HG03135 (cell line): ENCODE measurements at regions not wholly inside any gene's neighbourhood (a gene's known extent, or its start where the extent isn't known, plus 50 kb on each side); places are given as distances from the start of the nearest gene placed in this dataset.
"Not testable (repeated sequence)": the region's sequence is repeated elsewhere in the genome, so short reads cannot be mapped to it uniquely, and the experiment has no call there.

Experiments used
- ATAC-seq: cut with Tn5 transposase; IDR thresholded peaks from one replicate; pipeline ENCODE4 v1.9.1; 2021; ENCODE audit warnings: mild to moderate bottlenecking, moderate library complexity; ENCODE audit not compliant: unreplicated experiment

DNA sequence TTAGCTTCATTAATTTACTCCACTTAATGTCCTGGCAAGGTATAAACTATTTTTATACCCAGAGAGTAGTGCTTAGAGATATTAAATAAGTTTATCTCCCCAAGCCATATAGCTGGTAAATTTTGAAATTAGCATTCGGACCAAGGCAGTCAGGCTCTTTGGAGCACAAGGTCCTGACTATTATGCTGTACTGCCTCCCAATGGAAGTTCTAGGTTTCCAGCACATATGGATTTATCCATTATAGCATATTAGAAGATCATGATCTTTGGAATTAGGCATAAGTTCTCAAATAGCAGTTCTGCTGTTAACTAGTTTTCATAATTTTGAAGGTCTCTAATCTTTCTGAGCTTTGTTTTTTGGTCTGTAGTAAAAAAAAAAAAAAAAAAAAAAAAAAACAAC lies 835.3 kb upstream of the EPHA7 start:
- no peak for ATAC-seq

DNA sequence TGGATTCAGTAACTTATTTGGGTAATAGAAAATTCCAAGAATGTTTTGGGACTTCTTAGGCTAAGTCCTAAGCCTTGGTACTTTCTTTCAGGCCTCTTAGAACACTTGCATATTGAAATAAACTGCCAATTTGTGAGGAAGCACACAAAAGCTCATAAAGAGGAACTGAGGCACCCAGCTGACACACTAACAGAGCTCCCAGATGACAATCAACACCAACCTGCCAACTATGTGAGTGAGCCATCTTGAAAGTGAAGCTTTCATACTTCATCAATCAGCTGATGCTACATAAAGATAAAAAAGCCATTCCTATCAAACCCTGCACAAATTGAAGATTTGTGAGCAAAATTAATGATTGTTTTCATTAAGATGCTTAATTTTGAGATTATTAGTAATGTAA lies 832.5 kb upstream of the EPHA7 start:
- ATAC-seq, result no peak

DNA sequence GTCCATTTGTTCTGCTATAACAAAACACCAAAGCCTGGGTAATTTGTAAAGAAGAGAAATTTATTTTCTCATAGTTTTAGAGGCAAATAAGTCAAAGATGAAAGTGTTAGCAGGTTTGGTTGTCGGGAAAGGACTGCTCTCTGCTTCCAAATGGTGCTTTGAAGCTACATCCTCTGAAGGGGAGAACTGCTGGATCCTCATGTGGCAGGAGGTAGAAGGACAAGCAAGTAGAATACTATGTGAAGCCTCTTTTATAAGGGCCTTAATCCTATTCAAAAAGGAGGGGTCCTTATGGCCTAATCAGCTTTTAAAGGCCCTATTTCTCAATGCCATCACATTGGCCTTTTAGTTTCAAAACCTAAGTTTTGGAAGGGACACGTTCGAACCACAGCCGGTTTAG lies 826.0 kb upstream of the EPHA7 start:
- no peak for ATAC-seq

DNA sequence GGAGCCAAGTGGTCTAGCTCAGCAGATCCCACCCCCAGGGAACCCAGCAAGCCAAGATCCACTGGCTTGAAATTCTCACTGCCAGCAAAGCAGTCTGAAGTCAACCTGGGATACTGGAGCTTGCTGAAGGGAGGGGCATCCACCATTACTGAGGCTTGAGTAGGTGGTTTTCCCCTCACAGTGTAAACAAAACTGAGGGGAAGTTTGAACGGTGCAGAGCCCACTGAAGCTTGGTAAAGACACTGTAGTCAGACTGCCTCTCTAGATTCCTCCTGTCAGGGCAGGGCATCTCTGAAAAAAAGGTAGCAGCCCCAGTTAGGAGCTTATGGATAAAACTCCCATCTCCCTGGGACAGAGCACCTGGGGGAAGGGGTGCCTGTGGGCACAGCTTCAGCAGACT lies 819.5 kb upstream of the EPHA7 start:
- no peak for ATAC-seq

DNA sequence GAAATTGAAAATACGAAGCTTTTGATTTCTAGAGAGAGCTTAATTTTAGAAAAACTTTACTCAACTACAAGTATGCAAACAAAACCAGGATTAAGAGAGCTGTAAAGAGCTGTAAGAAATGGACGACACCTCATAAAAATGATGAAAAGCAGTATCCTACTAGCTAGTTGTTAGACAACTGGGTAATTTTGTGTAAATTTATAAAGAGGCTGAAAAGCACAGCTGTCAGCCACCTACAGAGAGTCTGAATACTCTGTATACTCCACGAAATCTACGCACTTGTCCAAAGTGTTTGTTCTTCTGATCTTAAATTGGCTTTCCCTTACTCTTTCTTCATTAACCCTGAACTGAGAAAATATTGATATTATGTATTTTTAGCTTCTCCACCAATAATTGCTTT lies 808.4 kb upstream of the EPHA7 start:
- ATAC-seq, result no peak

DNA sequence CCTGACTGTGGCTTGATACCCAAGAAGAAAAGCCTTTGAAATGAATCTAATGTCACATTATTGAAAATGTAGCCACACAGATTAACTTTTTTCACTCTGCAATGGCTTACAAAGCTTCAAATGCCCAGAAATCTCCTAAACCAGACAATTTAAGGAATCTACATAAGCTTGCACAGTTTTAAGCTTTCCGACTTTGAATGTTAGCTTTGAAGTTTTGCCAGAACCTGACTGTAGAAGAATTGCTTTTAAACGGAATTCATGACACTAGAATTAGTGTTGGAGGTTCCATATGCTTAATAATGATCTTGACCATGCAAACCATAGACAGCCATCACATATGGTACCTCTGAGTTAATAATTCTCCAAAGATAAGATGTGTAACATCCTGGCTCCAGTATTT lies 798.5 kb upstream of the EPHA7 start:
- no peak for ATAC-seq

DNA sequence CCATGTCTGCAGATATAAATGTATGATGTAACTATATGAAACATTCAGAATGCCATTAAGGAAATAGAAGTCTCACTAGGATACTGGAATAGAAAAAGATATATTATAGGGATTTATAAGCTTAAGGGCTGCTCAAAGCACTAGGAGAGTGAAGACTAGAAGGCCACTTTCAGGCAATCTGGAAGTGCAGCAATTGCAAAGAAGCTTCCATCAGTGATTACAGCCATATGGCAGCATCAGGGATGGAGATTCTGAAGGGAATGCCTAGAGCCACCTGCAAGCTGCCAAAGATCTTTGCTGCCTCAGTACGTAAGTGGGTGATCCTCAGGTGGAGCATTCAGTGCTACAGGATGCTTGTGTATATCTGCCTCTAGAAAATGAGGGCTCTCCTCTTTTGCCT lies 796.2 kb upstream of the EPHA7 start:
- no peak for ATAC-seq

DNA sequence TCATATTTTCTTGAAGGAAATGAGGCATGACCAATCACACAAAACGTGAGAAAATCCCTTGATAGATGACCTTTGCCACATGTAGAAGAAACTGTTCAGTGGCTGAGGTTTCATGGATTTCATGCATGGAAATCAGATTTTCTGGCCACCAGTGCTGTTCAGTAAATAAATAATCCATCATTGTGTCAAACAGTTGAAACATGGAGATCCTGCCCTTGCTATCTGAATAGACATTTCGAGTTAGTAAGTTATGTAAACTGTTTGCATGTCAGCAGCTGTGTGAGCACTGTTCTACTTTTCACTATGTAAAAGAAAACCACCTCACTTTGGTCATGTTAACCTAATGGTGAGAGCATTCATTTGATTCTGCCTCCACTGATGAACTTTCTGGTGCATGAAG lies 793.9 kb upstream of the EPHA7 start:
- ATAC-seq, result no peak

DNA sequence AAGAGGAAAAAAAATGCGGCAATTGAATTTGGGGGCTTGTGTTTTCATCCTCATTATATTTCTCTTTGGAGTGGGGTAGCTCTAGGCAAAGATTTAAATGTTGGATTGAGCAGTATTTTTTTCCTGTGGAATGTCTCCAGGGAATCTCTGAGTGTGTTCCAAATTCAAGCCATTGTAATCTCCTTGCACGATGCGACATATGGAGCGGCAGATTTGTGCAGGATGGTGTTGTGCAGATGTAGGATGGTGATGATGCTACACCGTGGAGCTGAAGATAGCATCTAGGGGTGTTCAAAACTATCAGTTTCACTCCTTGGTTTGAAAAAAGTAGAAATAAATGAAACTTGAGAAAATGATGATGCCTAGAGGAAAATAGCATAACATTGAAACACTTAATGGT lies 777.5 kb upstream of the EPHA7 start:
- ATAC-seq, result no peak

DNA sequence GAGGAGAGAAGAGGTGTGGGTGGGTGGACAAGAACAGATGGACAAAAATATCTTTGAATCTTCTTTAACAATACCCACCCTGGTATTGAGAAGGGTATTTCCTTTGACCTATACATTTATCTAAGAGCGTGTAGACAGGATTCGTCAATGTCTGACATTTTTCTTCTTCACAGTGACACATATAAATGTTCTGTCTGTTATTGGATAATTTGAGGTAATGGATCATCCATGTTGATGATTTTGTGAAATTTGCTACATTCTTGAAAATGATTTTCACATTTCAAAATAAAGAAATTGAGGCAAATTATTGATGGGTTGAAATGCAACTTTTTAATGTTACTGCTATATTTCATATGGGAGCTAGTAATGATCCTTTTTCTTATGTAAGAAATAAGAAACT lies 770.7 kb upstream of the EPHA7 start:
- ATAC-seq, result no peak

DNA sequence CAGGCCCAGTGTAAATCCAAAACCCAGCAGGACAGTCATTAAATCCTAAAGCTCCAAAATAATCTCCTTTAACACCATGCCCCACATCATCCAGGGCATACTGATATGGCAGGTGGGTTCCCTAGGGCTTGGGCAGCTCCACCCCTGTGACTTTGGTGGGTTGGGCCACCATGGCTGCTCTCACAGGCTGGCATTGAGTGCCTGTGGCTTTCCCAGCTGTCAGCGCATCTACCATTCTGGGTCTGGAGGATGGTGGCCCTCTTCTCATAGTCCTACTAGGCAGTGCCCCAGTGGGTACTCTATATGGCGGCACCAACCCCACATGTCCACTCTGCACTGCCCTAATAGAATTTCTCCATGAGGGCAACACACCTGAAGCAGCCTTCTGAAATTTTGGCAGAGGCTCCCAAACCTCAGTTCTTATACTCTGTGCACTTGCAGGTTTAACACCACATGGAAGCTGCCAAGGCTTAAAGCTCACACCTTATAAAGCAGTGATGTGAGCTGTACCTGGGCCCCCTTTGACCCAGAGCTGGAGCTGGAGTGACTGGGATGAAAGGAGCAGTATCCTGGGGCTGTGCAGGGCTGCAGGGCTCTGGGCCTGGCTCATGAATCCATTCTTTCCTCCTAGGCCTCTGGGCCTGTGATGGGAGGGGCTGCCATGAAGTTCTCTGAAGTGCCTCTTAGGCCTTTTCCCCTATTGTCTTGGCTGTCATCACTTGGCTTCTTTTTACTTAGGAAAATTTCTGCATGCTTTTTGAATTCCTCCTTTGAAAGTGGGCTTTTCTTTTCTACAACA lies 765.5 kb upstream of the EPHA7 start:
- ATAC-seq, result no peak

DNA sequence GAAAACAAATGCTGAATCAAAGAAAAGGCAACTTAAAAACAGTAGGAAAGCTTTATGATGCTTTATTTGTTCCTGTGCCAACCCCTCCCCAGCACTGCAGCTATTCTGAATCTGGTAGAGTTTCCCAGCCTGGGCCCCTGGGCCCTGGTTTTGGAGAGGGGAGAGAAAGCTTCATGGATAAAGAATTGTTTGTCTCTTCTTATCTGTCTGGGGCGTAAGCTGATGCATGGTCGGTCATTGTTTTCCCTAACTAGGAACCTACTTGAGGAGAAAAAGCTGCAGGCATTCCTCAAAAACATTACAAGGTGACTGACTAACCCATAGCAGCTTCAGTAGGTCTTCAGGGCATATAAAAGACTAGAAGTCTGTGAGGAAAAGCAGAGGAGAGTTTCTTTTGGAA lies 758.1 kb upstream of the EPHA7 start:
- no peak for ATAC-seq

DNA sequence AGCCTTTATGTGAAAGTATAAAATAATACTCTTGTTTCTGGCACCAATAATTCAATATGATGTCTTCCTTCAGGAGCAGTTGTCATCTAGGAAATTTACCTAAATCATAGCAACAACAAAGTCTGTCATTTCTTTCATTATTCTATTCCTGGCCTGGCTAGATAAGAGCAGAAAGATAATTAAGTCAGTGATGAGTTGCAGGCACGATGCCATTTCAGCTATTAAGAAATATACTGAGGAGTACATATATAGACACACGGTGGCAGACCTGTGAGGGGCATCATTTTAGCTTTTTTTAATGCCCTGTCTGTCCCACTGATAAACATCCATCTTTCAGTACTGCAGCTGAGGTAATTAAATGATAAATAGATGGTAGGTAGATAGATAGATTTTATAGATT lies 756.1 kb upstream of the EPHA7 start:
- ATAC-seq, result no peak

DNA sequence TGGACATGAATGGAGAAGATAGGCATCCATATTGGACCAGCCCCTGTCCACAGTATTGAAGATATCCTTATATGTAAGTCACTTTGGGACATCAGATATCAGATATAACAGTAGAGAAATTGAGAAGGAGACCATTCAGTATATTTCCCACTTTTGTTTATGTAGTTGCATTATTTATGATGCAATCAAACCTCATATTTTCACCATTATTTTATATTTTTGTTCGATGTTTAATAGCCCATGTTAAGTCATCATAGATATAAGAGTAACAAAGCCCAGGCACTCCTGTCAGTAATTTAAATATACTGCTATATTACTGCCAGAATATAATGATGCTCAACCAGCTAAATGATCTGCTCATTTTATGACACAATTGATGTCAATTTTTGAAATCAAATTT lies 744.5 kb upstream of the EPHA7 start:
- no peak for ATAC-seq

DNA sequence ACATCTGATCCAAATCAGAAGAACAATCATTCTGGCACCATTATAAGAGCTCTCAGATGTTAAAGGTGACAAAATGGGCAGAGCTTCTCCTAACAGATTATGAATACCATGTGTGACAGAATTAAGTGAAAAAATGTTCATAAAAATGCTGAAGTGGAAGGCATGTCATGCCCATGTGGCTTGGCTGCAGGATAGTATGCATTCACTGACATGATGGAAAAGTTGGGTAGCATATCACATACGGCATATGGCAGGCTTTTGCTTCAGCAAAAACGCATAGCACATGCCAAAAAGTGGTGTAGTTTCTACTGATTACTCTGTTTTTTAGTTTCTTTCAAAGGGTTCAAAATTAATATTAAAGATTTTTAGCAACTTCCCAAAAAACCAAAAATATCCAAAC lies 731.5 kb upstream of the EPHA7 start:
- no peak for ATAC-seq

DNA sequence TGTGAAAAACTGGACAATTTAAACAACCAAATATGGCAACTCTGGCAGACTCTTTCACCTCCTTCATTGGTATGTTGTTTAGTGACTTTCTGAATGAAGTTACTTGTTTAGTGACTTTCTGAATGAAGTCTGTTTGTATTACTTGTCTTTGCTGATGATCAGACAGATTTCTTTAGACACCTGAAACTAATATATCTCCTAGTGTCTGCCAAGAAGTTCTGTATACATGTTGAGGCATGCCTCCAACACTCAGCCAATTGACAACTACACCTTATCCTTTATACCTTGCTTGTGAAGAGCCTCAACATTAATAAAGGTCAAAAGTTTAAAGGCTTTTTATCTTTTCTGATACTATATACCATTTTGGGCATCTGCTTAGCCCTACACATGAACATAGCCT lies 725.4 kb upstream of the EPHA7 start:
- ATAC-seq, result no peak

DNA sequence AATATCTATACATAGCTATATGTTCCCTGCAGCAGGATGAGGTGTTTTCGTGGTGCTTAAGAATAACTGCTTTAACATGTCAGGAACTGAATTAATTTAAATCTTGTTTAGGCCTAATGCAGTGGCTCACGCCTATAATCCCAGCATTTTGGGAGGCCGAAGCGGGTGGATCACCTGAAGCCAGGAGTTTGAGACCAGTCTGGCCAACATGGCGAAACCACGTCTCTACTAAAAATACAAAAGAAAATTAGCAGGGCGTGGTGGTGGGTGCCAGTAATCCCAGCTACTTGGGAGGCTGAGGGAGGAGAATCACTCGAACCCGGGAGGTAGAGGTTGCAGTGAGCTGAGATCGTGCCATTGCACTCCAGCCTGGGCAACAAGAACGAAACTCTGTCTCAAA lies 717.8 kb upstream of the EPHA7 start:
- not testable (repeated sequence) for ATAC-seq

DNA sequence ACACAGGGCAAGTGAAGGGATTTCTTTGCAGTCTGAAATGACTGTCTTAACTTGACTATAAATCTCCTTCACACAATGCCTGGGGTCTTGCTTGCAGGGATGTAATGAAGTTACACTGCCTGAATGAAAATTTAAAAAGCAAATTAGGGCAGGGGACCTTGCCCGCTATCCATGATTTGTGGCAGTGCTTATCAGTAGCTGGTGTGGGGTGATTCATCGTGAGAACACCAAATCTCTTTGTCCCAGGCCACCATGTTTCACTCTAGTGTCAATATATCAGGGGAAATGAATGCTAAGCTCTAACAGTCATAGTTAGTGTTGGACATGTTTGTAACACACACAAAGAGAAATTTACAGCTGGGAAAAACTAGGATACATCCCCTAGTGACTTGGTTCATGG lies 713.7 kb upstream of the EPHA7 start:
- no peak for ATAC-seq

DNA sequence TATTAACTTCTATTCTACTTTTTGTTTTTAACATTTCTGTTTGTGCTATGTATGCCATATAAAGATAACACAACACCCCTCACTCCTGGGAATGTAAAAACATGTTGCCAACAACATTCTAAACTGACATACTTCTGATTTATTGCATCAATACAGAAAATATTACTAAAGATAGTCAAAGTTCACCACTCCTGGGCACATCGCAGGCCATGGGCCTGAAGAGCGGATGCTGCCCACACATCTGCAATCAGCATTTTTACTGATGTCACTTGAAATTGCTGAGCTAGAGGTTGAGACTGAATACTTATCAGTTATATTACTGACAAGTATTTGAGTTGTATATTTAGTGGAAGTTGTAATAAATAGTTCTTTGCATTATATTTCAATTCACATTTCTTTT lies 711.9 kb upstream of the EPHA7 start:
- no peak for ATAC-seq

DNA sequence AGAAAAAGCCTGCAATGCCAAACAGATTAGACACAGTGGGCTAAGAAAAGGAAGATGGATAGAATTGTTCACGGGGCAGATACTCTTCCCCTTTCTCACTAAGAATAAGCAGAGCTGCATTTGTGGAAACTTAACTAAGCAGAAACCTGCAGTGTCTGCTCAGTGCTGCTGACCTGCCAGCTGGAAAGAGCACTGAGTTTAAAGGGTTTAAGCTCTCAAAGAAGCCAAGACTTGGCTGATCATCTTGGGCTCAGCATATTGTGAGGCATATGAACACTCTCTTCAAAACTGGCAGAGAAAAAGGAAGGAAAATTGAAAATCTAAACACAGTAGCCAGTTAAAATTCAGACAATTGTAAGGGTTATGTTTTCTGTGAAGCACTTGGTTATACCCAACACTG lies 711.1 kb upstream of the EPHA7 start:
- ATAC-seq, result no peak

DNA sequence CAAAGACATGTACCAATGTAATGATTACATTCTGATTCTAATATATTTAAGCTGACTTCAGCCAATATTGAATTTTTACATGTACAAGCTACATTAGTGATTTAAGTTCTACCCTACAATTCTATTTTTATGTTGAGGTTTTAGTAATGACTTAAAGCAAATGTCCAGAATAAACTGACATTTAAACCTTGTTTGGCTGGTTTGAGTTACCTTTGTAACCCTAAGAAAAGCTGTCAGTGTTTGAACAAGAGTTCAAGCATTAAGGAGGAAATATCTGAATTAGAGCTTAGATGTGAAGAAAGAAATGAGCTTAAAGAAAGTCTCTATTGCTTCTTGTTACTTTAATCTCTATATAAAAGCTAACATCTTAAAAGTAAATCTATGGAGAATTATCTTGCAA lies 710.6 kb upstream of the EPHA7 start:
- ATAC-seq, result no peak

DNA sequence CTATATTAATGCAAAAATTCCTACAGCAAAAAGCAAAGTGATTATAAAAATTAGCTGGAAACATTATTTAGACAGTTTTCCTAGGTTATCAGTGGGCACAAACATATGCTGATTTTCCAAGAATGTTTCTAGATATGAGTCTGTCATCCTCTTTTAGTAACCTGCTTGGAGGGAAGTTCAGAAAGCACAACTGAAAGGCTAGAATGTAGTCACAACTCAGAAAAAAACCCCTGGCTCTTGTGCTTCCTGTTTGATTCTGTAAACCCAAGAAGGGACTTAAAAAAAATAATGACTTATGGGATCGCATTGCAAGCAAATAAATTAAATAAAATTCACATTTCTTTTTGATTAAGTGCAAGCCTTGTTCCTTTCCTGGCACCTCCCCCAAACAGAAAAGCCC lies 708.4 kb upstream of the EPHA7 start:
- ATAC-seq, result no peak

DNA sequence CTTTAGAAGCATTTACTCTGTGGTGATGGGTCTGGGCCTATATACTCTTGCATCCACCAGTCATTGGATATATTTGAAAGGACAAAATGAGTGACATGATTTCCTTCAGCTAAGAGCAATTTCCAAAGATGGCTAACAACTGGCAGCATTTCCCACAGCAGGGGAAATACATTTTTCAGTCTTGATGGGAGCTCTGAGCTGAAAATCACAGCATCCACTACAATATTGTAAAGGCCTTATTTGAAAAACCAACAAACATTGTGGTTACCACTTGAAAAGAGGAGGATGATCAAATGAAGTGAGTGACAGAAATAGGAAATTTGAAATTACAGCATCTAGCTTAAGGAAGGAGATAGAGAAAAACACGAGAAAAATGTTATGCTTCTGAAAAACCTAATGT lies 705.0 kb upstream of the EPHA7 start:
- ATAC-seq, result no peak
